ENCODE measurements at regions not wholly inside any gene's neighbourhood (a gene's known extent, or its start where the extent isn't known, plus 50 kb on each side); places are given as distances from the start of the nearest gene placed in this dataset.

DNA sequence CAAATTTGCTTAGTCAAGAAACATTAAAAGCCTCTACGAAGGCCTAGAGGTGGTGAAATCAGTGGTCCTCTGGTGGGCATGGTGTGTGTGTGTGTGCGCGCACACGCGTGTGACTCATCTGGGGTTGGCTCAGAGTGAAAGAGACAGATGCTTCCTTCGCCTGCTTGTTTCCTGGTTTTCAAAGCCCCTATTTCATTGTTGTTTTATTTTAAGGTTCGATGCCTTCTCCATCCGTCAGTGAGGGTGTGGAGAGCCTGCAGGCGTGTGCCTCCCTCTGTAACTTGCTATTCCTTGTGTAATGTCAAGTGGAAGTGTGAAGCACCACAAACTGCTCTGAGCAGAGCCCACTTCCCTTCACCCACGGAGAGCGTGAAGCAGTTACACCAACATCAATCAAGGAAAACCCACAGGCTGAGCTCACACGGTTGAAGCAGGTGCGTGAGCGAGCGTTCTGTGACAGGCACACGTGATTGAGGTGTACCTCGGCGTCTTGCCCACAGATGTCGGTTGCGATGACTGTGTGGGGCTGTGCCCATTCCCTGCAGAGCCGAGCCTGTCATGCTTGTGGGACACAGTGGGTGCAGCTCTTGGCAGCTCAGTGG, 233.9 kb downstream of the PRL start:
- DNase-seq (ENCODE audit: low read depth): no peak
- no peak overlapping the region for H3K4me3 ChIP-seq (ENCODE audit: low read depth, low read length)
- TF ChIP-seq, protein P1, sequence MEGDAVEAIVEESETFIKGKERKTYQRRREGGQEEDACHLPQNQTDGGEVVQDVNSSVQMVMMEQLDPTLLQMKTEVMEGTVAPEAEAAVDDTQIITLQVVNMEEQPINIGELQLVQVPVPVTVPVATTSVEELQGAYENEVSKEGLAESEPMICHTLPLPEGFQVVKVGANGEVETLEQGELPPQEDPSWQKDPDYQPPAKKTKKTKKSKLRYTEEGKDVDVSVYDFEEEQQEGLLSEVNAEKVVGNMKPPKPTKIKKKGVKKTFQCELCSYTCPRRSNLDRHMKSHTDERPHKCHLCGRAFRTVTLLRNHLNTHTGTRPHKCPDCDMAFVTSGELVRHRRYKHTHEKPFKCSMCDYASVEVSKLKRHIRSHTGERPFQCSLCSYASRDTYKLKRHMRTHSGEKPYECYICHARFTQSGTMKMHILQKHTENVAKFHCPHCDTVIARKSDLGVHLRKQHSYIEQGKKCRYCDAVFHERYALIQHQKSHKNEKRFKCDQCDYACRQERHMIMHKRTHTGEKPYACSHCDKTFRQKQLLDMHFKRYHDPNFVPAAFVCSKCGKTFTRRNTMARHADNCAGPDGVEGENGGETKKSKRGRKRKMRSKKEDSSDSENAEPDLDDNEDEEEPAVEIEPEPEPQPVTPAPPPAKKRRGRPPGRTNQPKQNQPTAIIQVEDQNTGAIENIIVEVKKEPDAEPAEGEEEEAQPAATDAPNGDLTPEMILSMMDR (conservative IDR thresholded peaks at IDR 0.05; ENCODE audit: low read depth, low read length): no peak

DNA sequence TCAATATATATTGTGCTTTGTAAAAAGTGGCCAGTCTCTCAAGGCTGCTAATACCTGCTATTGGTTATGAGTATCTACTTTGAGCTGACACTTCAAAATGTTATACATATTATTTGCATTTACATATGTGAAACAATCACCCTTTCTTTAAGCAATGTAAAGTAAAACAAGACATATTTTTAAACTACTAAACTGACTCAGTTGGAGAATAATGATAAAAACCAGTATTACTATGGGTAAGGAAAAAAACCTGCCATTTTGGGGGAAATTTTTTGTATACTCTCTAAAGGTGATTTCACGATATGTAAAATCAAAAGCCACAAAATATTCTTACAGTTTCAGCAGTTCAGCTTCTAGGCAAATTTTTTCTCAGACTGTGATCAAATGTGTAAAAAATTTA, 232.3 kb downstream of the PRL start:
- no peak for DNase-seq (ENCODE audit: low read depth)
- no peak overlapping the region for H3K4me3 ChIP-seq (ENCODE audit: low read depth, low read length)
- TF ChIP-seq, protein P1 (conservative IDR thresholded peaks at IDR 0.05; ENCODE audit: low read depth, low read length): no peak

DNA sequence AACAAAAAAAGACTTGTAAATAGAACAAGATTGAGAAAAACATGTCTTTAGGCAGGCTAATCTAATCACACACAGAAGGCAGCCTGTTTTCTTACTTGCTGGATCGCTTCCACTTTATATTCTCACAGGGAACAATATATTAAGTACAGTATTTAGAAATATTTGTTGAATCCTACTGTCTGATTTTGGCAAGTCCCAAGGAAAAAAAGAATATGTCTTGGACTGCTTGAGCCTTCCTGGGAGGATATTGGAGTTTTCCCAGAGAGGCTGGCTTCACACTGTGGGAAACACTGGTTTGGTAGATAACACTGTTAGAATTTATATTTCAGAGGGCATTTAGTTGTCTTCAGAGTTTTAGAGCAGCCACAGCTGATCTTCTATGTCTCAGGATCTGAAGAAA, 229.7 kb downstream of the PRL start:
- TF ChIP-seq, protein P1 (conservative IDR thresholded peaks at IDR 0.05; ENCODE audit: low read depth, low read length): no peak
- no peak for DNase-seq (ENCODE audit: low read depth)
- no peak overlapping the region for H3K4me3 ChIP-seq (ENCODE audit: low read depth, low read length)

DNA sequence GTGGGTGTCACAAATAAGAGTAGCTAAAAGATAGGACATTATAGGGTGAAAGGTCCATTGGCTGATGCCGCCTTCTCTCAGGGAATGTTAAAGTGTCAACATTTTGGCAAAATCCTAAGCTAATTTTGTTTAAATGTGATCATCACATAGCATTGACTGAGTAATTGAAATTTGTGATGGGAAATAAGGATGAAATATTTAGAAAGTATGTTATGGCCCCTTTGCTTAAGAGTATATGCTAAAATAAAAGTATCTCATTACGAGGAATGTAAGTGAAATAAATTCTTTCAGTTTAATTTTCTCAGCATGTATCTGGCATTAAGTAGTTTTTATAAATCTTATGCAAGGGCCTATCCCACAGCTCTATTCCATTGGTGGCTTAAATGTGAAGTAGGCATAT, 229.2 kb downstream of the PRL start:
- no peak for DNase-seq (ENCODE audit: low read depth)
- TF ChIP-seq, protein P1 (conservative IDR thresholded peaks at IDR 0.05; ENCODE audit: low read depth, low read length): no peak
- no peak overlapping the region for H3K4me3 ChIP-seq (ENCODE audit: low read depth, low read length)

DNA sequence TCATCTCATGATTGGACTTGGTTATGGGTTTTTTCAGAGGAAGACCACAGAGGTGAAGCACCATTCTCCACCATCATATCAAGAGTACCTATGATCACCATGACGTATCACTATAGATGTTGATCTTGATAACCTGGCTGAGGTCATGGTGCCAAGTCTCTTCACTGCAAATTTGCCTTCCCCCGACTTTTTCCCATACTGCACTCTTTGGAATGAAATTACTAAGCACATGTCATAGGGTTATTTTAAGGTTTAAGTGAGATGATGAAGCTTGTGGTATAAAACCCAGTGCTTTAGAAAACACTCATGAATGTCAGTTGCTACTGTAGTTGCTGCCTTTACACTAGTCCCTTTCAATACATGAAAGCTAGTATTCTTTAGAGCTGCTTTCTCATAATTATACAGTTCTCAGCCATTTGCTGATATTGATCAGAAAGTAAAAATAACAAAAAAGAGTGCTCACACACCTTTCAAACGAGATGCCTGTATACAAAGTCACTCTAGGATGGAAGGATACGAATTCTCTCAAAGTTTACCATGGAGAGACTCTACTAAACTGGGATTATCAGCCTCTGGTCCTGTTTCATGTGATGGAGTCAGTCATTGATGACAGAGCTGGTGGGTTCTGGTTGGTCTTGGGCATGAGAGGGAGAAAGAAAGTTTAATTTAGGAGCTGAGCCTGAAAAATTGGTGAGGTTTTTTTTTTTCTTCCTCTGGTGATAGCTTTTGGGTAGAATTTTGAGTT, 228.1 kb downstream of the PRL start:
- TF ChIP-seq, protein P1 (conservative IDR thresholded peaks at IDR 0.05; ENCODE audit: low read depth, low read length): no peak
- H3K4me3 ChIP-seq (ENCODE audit: low read depth, low read length): no peak overlapping the region
- no peak for DNase-seq (ENCODE audit: low read depth)

DNA sequence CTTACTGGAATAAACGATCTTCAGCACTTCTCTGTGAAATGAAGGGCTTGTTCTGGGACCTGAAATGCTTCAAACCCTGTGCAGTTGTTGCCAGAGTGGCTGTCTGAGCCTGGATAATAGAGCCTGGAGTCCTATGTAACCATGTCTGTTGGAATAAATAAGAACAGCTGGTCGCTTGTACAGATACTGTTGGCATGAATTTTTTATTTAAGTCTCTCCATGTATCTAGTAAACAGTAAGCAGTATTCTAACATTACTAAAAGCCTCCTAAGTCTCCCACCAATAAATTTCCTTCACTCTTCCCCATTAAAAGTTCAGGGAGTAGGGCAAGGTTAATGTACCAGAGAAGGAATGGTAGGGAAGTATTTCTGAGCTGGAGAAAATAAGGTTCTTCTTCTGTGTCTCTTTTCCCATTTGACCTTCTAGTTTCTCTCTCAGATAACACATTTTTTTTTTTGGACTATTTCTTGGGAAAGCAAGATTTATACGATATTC, 227.5 kb downstream of the PRL start:
- TF ChIP-seq, protein P1 (conservative IDR thresholded peaks at IDR 0.05; ENCODE audit: low read depth, low read length): no peak
- no peak overlapping the region for H3K4me3 ChIP-seq (ENCODE audit: low read depth, low read length)
- DNase-seq (ENCODE audit: low read depth): no peak

Data from choroid plexus epithelial cell (primary cell).